Spleen (tissue), 11 donors: ENCODE measurements at regions not wholly inside any gene's neighbourhood (a gene's known extent, or its start where the extent isn't known, plus 50 kb on each side); places are given as distances from the start of the nearest gene placed in this dataset.
A peak's percentile ranks its signal among the peaks of the same experiment; 100 is the strongest.
"Not testable (repeated sequence)": the region's sequence is repeated elsewhere in the genome, so short reads cannot be mapped to it uniquely, and the experiment has no call there.

Experiments
- DNase-seq: peaks from one replicate; pipeline ENCODE4 v3.0.0-alpha.2; 2020
- H3K27ac ChIP-seq, 8 donors: fragments of 200-600 bp; sonication (generic) in 7 of 8; 1 replicate in 4 of 8; 2 replicates in 4 of 8; pipeline versions ENCODE4 v1.5.0 to v1.8.0; 2016 to 2021; ENCODE audit warnings: inconsistent platforms in 4 of 8, mild to moderate bottlenecking in 4 of 8, moderate library complexity in 1 of 8
- H3K27me3 ChIP-seq, 7 donors: fragments of 200-600 bp; sonication (generic) in 6 of 7; replicated peaks in 1 of 7; 1 replicate in 4 of 7; 2 replicates in 3 of 7; pipeline versions ENCODE4 v1.5.0 to v1.8.0; 2016 to 2021; ENCODE audit warnings: inconsistent platforms in 3 of 7, mild to moderate bottlenecking in 1 of 7
- H3K36me3 ChIP-seq, 6 donors: fragments of 200-600 bp; sonication (generic) in 5 of 6; 1 replicate in 4 of 6; 2 replicates in 2 of 6; pipeline versions ENCODE4 v1.5.0 to v1.8.0; 2016 to 2021; ENCODE audit warnings: inconsistent platforms in 2 of 6
- H3K4me1 ChIP-seq, 6 donors: fragments of 200-600 bp; sonication (generic) in 5 of 6; 1 replicate in 3 of 6; 2 replicates in 3 of 6; pipeline versions ENCODE4 v1.5.0 to v1.8.0; 2016 to 2021; ENCODE audit warnings: inconsistent platforms in 3 of 6
- H3K4me3 ChIP-seq, 8 donors: fragments of 200-600 bp; sonication (generic) in 7 of 8; 1 replicate in 4 of 8; 2 replicates in 4 of 8; pipeline versions ENCODE4 v1.5.0 to v1.8.0; 2016 to 2021; ENCODE audit warnings: inconsistent platforms in 4 of 8, mild to moderate bottlenecking in 4 of 8, moderate library complexity in 2 of 8
- H3K9me3 ChIP-seq, 8 donors: fragments of 200-600 bp; sonication (generic) in 7 of 8; 1 replicate in 4 of 8; 2 replicates in 4 of 8; pipeline versions ENCODE4 v1.5.0 to v1.8.0; 2016 to 2021; ENCODE audit warnings: inconsistent platforms in 4 of 8
- CTCF ChIP-seq, 11 experiments: fragments of 200-600 bp in 7 of 11; fragments of 450-650 bp in 4 of 11; sonication (generic) in 4 of 11; IDR thresholded peaks in 8 of 11; conservative IDR thresholded peaks in 3 of 11; 1 replicate in 7 of 11; 2 replicates in 4 of 11; pipeline versions ENCODE4 v1.4.0 to v1.8.0; 2016 to 2021; ENCODE audit warnings: antibody characterized with exemption in 11 of 11, inconsistent platforms in 4 of 11, mild to moderate bottlenecking in 1 of 11
- POLR2A ChIP-seq, 3 donors: fragments of 450-650 bp; IDR thresholded peaks; one replicate each; pipeline ENCODE4 v1.5.1; 2017; ENCODE audit warnings: antibody characterized with exemption in 3 of 3, mild to moderate bottlenecking in 1 of 3
- POLR2AphosphoS5 ChIP-seq, 3 donors: sonication (generic); formaldehyde crosslinking; IDR thresholded peaks; one replicate each; pipeline ENCODE4 v1.5.1; 2017; ENCODE audit warnings: antibody characterized with exemption in 3 of 3
- WGBS, 5 donors: extraction: QIAGEN DNeasy Blood & Tissue Kit in 3 of 5; methylation state at CpG; one replicate each; pipeline versions ENCODE4 v1.1.5 to v1.1.7; 2013 to 2018; 5-methylcytosine and 5-hydroxymethylcytosine counted together
- intact Hi-C: fragments of 100-400 bp; cut with DNase I; formaldehyde crosslinking; loops from one replicate; pipeline ENCODE4 v1.15.0; 2023; ENCODE audit warnings: low total_unique reads
- donor health status: healthy with polysubstance abuse.
- donor health status: DM: no; HTN: no; CAD: no; lungs with moderate emphysema.
- donor health status: DM: no; HTN: no; CAD: no.
- donor health status: Bipolar disorder and iron deficiency.
- donor health status: healthy.
- donor health status: DM: no; HTN: no; CAD: no.
- donor health status: DM: yes; HTN: yes; CAD: no.

DNA sequence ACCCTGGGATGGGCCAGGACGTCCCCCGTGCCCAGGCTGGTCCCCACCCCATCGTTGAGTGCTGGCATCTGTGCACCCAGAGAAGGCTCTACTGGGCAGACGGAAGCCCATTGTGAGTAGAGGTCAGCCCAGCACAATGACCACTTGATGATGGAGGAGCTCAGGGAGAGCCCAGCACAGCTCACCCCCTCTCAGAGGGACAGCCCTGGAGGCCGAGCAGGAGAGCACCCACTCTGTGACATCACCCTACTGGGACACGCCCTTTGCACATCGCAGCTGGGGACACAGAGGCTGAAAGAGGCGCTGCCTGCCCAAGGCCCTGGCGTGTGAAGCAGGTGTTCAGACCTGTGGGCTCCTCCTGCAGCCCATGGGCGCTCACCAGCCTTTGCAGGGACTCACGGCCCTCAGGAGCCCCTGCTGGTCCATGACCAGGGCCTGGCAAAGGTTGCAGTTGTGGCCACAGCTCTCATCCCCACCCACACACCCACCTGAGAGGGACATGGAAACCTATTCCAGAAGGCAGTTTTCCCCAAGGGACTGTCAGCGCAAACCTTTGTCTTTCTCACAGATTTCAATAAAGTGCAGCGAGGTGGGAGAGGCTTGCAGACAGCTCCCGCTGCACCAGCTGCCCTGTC lies 67.2 kb upstream of the PPP2R2D start:
- Histone ChIP-seq H3K36me3 (no peaks in the 10 kb centered on the region), H3K4me1 (no peaks in the 10 kb centered on the region), H3K27me3 (peaks cover 0 to 55% (median 0%) of the 10 kb centered on the region in 7 donors), H3K9me3 (peaks cover 0 to 21% (median 14%) of the 10 kb centered on the region in 8 donors), H3K4me3 (no peak overlapping the region), H3K27ac (no peak overlapping the region)
- TF ChIP-seq CTCF (IDR thresholded peaks at IDR 0.05 in 8 of 11, conservative IDR thresholded peaks at IDR 0.05 in 3 of 11) (no peak), POLR2A (IDR thresholded peaks at IDR 0.05) (no peak), POLR2AphosphoS5 (IDR thresholded peaks at IDR 0.05) (no peak)
- intact Hi-C loops: no loop called here
- WGBS, 5 donors: 79 to 91% (median 84%) methylated on average over 2 to 14 of the region's 14 CpGs
- DNase-seq: peak; percentile 49

- TF ChIP-seq POLR2AphosphoS5 (IDR thresholded peaks at IDR 0.05) (no peak), CTCF (IDR thresholded peaks at IDR 0.05 in 8 of 11, conservative IDR thresholded peaks at IDR 0.05 in 3 of 11) (no peak), POLR2A (IDR thresholded peaks at IDR 0.05) (no peak)
- DNase-seq: peak; percentile 48
- Histone ChIP-seq H3K36me3 (no peaks in the 10 kb centered on the region), H3K27ac (no peak overlapping the region), H3K4me3 (no peak overlapping the region), H3K9me3 (peaks cover 0 to 21% (median 14%) of the 10 kb centered on the region in 8 donors), H3K27me3 (peaks cover 0 to 50% (median 0%) of the 10 kb centered on the region in 7 donors), H3K4me1 (no peaks in the 10 kb centered on the region)
- intact Hi-C loops: no loop called here
- WGBS, 5 donors: 77 to 94% (median 85%) methylated on average over 7 to 8 of the region's 8 CpGs
Measured at GRCh38 chr10:131834152-131834810, 66.5 kb upstream of the PPP2R2D start.

GRCh38 chr10:131838966-131839742 lies 61.7 kb upstream of the PPP2R2D start:
- Histone ChIP-seq H3K9me3 (peaks cover 0 to 16% (median 13%) of the 10 kb centered on the region in 8 donors), H3K27me3 (peaks cover 0 to 3% (median 0%) of the 10 kb centered on the region in 7 donors), H3K36me3 (no peaks in the 10 kb centered on the region), H3K4me3 (no peak overlapping the region), H3K4me1 (no peaks in the 10 kb centered on the region), H3K27ac (no peak overlapping the region)
- TF ChIP-seq CTCF (IDR thresholded peaks at IDR 0.05 in 8 of 11, conservative IDR thresholded peaks at IDR 0.05 in 3 of 11) (no peak), POLR2A (IDR thresholded peaks at IDR 0.05) (no peak), POLR2AphosphoS5 (IDR thresholded peaks at IDR 0.05) (no peak)
- DNase-seq: peak; percentile 41
- intact Hi-C loops: no loop called here
- 72 to 80% (median 72%) methylated on average over 15 to 16 of the region's 16 CpGs for WGBS, 5 donors

- H3K27ac ChIP-seq, H3K4me1 ChIP-seq, H3K9me3 ChIP-seq, intact Hi-C loops, H3K36me3 ChIP-seq, H3K27me3 ChIP-seq, H3K4me3 ChIP-seq: not testable (repeated sequence)
- peak; percentile 27 for DNase-seq
- 85 to 92% (median 90%) methylated on average over 14 to 15 of the region's 15 CpGs for WGBS, 5 donors
Measured at GRCh38 chr10:131839880-131840787, 60.7 kb upstream of the PPP2R2D start.
